Ishikawa (cell line): ENCODE measurements at regions not wholly inside any gene's neighbourhood (a gene's known extent, or its start where the extent isn't known, plus 50 kb on each side); places are given as distances from the start of the nearest gene placed in this dataset.

Experiments used
- CEBPB ChIP-seq: IDR thresholded peaks from 2 replicates; pipeline ENCODE4 v1.6.1; 2012
- CREB1 ChIP-seq: IDR thresholded peaks from 2 replicates; pipeline ENCODE4 v1.6.1; 2012; ENCODE audit warnings: low read depth
- EGR1 ChIP-seq: IDR thresholded peaks from 2 replicates; pipeline ENCODE4 v1.6.1; 2012
- EP300 ChIP-seq: IDR thresholded peaks from 2 replicates; pipeline ENCODE4 v1.6.1; 2012; ENCODE audit warnings: borderline replicate concordance
- FOXM1 ChIP-seq: IDR thresholded peaks from 2 replicates; pipeline ENCODE4 v1.6.1; 2012; ENCODE audit warnings: low read depth, borderline replicate concordance
- MAX ChIP-seq: IDR thresholded peaks from 2 replicates; pipeline ENCODE4 v1.6.1; 2012
- NFIC ChIP-seq: IDR thresholded peaks from 2 replicates; pipeline ENCODE4 v1.6.1; 2012
- RAD21 ChIP-seq: IDR thresholded peaks from 2 replicates; pipeline ENCODE4 v1.6.1; 2012; ENCODE audit warnings: low read depth
- REST ChIP-seq: IDR thresholded peaks from 2 replicates; pipeline ENCODE4 v1.6.1; 2012; ENCODE audit warnings: low read depth, mild to moderate bottlenecking
- TAF1 ChIP-seq: IDR thresholded peaks from 2 replicates; pipeline ENCODE4 v1.6.1; 2012; ENCODE audit warnings: low read depth, mild to moderate bottlenecking
- TCF12 ChIP-seq: IDR thresholded peaks from 2 replicates; pipeline ENCODE4 v1.6.1; 2012; ENCODE audit warnings: low read depth
- TEAD4 ChIP-seq: IDR thresholded peaks from 2 replicates; pipeline ENCODE4 v1.6.1; 2012
- USF1 ChIP-seq: IDR thresholded peaks from 2 replicates; pipeline ENCODE4 v1.6.1; 2012
- YY1 ChIP-seq: IDR thresholded peaks from 2 replicates; pipeline ENCODE4 v1.6.1; 2012; ENCODE audit warnings: low read depth
- ZBTB7A ChIP-seq: IDR thresholded peaks from 2 replicates; pipeline ENCODE4 v1.6.1; 2012; ENCODE audit warnings: low read depth

GRCh38 chr5:159749146-159749545 is 167.1 kb upstream of the ADRA1B start:
- TF ChIP-seq RAD21 (no peak), ZBTB7A (no peak), NFIC (no peak), EP300 (no peak), TCF12 (no peak), TAF1 (no peak), YY1 (no peak), CEBPB (no peak), EGR1 (no peak), CREB1 (no peak), FOXM1 (no peak), MAX (no peak), USF1 (no peak), REST (no peak), TEAD4 (no peak)

GRCh38 chr5:159750226-159750625 is 166.1 kb upstream of the ADRA1B start:
- TF ChIP-seq NFIC: no peak
- TF ChIP-seq USF1: no peak
- TF ChIP-seq YY1: no peak
- TF ChIP-seq TEAD4: no peak
- no peak for TF ChIP-seq EGR1
- TF ChIP-seq TCF12: no peak
- TF ChIP-seq RAD21: no peak
- no peak for TF ChIP-seq CREB1
- no peak for TF ChIP-seq TAF1
- no peak for TF ChIP-seq CEBPB
- no peak for TF ChIP-seq MAX
- no peak for TF ChIP-seq FOXM1
- TF ChIP-seq REST: no peak

GRCh38 chr5:159751459-159751858 is 164.8 kb upstream of the ADRA1B start:
- TF ChIP-seq FOXM1: no peak
- TF ChIP-seq USF1: no peak
- TF ChIP-seq CEBPB: no peak
- TF ChIP-seq ZBTB7A: no peak
- TF ChIP-seq TEAD4: no peak
- TF ChIP-seq YY1: no peak
- TF ChIP-seq RAD21: no peak
- no peak for TF ChIP-seq NFIC
- TF ChIP-seq EP300: no peak

- TF ChIP-seq TCF12 (no peak), USF1 (no peak), FOXM1 (no peak), REST (no peak)
These were observed 163.5 kb upstream of the ADRA1B start for GRCh38 chr5:159752622-159753275.
